ENCODE measurements at regions not wholly inside any gene's neighbourhood (a gene's known extent, or its start where the extent isn't known, plus 50 kb on each side); places are given as distances from the start of the nearest gene placed in this dataset.

GRCh38 chr3:39592311-39593050, 125.0 kb downstream of the MOBP start:
- no peak for TF ChIP-seq CTCF (conservative IDR thresholded peaks at IDR 0.05)
- TF ChIP-seq ZFX (IDR thresholded peaks at IDR 0.05) = no peak
